ENCODE measurements at regions not wholly inside any gene's neighbourhood (a gene's known extent, or its start where the extent isn't known, plus 50 kb on each side); places are given as distances from the start of the nearest gene placed in this dataset.

GRCh38 chr2:181141676-181142075, 161.3 kb downstream of the UBE2E3 start:
- no peak for TF ChIP-seq CTCF (IDR thresholded peaks at IDR 0.05)
- no peak for TF ChIP-seq POLR2A (IDR thresholded peaks at IDR 0.05)

Measured in heart left ventricle (tissue), 13 donors.